Amniotic stem cell (primary cell): ENCODE measurements at regions not wholly inside any gene's neighbourhood (a gene's known extent, or its start where the extent isn't known, plus 50 kb on each side); places are given as distances from the start of the nearest gene placed in this dataset.

ENCODE experiments used
- DNase-seq: peaks from one replicate; lab custom pipeline; 2025; lab: John Stamatoyannopoulos, UW

DNA sequence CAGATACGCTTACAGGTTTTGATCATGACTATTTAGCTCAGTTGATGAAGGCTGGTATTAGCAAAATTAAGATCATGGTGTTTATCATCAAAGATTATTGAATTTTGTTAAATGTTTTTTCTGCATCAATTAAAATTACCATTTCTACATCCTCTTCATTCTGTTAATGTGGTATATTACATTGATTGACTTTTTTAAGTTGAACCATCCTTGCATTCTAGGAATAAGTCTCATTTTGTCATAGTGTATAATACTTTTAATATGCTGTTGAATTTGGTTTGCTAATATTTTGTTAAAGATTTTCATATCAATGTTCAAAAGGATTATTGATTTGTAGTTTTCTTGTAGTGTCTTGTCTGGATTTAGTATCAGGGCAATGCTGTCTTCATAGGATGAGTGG lies 142.4 kb downstream of the LYPLAL1 start:
- DNase-seq = no peak

GRCh38 chr1:219313961-219314360 lies 140.3 kb downstream of the LYPLAL1 start:
- DNase-seq = no peak

- no peak for DNase-seq
These were observed 139.3 kb downstream of the LYPLAL1 start for GRCh38 chr1:219312967-219313366.

GRCh38 chr1:219310181-219310728 lies 136.6 kb downstream of the LYPLAL1 start:
- DNase-seq = no peak

GRCh38 chr1:219308367-219308766 lies 134.7 kb downstream of the LYPLAL1 start:
- no peak for DNase-seq

GRCh38 chr1:219304227-219305226 lies 130.8 kb downstream of the LYPLAL1 start:
- no peak for DNase-seq

DNA sequence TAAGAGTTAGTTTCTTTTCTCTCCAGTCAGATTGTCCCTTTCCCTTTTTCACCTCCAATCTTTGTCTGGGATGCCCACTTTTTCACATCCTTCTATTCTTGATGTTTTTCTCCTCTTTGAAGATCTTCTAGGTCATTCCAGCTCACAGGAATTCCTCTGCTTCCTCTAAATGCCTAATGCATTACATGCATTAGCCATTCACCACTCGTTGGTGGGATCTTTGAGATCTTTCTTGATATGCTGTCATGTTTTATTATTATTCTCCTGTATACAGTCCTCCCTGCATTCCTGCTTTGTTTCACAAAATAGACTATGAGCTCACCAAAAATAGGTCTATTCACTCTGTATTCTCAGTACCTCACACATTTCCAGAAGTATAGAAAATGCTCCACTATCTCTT lies 129.0 kb downstream of the LYPLAL1 start:
- DNase-seq = no peak

DNA sequence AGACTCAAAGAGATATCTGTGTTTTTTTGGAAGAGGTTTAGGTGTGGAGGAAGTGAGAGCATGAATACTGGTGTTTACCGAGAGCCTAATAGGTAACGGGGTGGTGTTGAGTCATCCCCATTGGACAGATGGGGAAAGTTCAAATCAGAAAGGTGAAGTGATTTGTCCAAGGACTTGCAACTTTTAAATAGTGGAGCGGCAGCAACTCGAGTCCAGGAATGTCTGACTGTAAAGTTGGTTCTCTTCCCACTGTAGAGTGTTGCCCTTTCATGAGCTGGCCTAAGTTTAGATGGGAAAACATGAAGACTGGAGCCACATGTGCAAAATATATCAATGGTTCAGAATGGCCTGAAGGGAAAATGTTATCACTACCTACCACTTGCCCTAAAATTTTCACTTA lies 125.7 kb downstream of the LYPLAL1 start:
- no peak for DNase-seq

GRCh38 chr1:219298571-219299148 lies 125.0 kb downstream of the LYPLAL1 start:
- DNase-seq = no peak

DNA sequence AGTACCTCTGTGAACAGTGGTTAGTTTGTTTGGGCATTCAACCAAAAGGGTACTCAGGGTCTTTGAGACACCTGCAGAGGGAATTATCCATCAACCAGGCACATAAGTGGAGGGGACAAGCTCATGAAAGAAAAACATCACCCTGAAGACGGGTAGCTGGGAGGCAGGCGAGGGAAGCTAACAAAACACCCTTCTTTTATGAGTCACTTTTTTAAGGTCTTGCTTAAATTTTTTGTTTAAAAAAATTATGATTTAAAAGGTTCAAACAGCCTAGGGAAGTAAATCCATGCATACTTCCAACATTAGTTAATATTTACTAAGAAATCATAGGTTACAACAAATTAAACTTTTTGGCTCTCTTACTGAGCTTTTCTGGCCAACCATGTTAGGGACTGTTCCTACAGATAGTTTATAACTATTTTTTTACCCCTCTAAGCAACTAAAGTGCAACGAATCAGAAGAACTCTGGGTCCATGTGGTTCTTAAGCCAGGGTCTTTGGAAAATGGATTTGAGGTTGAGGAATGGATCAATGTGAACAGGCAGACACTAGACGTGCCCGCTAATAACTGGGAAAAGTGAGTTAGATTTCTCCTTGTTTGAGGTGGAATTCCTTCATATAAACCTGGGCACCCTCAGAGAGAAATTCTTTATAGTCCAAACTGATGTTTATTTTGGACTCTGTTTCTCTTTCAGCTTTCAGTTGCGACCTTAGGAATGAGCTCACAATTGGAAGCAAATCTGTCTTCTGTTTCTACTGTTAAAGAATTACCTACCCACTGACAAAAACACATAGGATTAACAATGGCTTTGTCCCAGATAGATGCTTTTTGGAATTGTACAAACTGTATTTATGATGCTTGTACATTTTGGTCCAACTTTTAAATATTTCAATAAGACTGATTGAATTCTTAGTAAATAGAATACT lies 123.0 kb downstream of the LYPLAL1 start:
- DNase-seq = no peak

DNA sequence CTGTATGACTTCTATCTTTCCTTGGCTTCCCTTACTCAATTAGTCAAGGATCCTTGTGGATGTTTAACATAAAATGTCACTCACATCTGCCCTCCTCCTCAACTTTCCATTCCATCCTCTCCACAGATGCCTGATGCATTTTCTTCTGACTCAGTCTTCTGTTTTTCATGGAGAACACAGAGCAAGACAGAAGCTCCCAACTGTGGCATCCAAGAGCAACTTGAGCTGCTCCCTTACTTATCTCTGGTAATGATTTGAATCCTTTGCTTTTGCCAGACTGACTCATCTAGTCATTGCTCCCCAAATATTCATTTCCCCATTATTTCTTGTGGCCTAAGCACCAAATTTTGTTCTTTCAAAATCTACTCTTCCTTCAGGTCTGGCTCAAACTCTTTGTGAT lies 120.6 kb downstream of the LYPLAL1 start:
- DNase-seq = no peak

GRCh38 chr1:219293410-219293809 lies 119.7 kb downstream of the LYPLAL1 start:
- no peak for DNase-seq

GRCh38 chr1:219292999-219293398 lies 119.3 kb downstream of the LYPLAL1 start:
- DNase-seq = no peak

- no peak for DNase-seq
These were observed 118.7 kb downstream of the LYPLAL1 start for GRCh38 chr1:219292341-219292740.

- no peak for DNase-seq
These were observed 115.5 kb downstream of the LYPLAL1 start for GRCh38 chr1:219289171-219289570.

DNA sequence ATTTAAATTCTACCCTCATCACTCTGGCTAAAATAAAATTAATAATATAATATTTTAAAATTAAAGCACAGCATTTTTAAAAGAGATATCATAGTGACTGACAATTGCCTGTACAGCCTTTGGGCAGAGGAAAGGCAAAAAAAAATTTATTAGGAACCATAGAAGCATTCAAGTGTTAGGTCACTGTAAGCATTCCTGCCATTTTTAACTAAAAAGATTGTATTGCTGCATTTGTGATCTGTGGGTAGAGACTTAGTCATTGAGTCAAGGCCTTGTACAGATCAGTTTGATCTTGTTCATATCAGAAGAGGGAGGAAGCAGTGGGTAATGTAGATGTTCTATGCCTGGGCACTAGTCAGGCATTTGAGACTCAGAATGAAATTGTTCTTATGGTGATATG lies 109.9 kb downstream of the LYPLAL1 start:
- no peak for DNase-seq

DNA sequence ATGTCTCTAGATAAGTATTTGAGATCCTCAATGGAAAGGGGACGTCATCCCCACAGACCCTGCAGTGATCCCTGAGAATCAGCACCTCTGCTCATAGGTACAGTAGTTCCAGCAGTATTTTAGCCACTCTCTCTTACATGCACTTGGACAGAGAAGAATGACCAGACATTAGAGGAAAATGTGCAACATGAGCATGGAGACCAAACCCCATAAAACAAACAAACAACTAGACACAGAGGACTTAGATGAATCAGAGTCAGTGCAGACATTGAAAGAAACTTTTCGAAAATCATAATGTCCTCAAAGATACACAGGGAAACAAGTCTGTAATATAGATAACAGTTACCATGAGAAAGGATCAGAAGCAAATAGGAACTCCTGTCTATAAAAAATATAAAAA lies 108.2 kb downstream of the LYPLAL1 start:
- no peak for DNase-seq

DNA sequence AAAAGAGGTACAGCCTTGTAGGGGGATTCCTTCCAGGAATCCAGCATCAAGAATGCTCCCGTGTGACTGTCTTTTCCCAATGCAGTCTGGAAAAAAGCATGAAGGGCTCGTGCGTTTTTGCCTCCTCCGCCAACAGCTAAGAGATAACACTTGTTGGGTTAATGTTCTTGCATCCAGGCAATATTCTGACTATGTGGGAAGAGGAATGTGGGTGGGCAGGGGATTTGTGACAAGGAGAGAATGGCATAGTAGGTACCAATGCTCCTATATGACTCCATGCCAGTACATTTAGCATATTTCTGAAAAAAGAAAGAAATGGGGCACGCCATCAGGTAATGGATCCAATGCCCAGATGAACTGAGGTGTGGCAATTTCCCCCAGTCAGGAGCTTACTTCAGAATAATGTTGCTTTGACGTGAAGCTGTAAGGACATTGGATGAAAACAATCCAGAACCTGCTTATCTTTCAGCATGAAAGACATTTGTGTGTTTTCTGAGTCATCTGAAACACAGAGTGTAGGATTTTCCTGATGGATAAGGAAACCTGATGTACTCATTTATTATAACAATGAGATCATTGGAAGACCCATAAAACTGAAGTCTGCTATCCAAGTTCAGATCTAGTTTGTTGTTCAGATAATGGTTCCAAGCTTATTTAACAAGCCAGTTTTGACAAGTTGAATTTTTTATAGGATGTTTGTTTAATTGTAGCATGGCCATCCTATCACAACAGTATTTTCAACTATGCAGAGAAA lies 105.5 kb downstream of the LYPLAL1 start:
- DNase-seq = no peak

DNA sequence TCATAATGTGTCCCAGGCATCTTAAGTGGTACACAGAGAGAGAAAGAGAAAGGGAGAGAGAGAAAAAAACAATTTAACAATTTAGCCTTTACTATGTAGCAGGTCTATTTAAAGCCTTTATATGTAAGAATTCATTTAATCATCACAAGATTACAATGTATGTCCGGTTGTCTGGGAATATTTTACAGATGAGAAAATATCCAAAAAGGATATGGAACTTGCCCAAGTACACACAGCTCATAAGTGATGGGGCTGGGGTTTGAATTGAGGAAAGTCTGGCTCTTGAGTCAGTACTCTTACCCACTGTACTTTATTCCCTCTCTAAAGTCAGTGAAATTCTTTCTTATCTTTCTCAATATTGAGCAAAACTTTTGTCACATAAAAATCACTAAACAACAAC lies 104.6 kb downstream of the LYPLAL1 start:
- DNase-seq = no peak

- no peak for DNase-seq
These were observed 103.8 kb downstream of the LYPLAL1 start for GRCh38 chr1:219277304-219278105.
